GM12891 (cell line): ENCODE measurements at regions not wholly inside any gene's neighbourhood (a gene's known extent, or its start where the extent isn't known, plus 50 kb on each side); places are given as distances from the start of the nearest gene placed in this dataset.

Source experiments
- PAX5 ChIP-seq: IDR thresholded peaks from 2 replicates; pipeline ENCODE4 v1.6.1; 2011; ENCODE audit warnings: low read length, moderate library complexity, mild to moderate bottlenecking; ENCODE audit not compliant: insufficient read depth, severe bottlenecking
- POLR2A ChIP-seq: IDR thresholded peaks from 2 replicates; pipeline ENCODE4 v1.6.1; 2011; ENCODE audit warnings: low read depth, low read length, control low read depth
- POLR2AphosphoS5 ChIP-seq: IDR thresholded peaks from 2 replicates; pipeline ENCODE4 v1.6.1; 2011; ENCODE audit warnings: low read depth, low read length, control low read depth
- POU2F2 ChIP-seq: IDR thresholded peaks from 2 replicates; pipeline ENCODE4 v1.6.1; 2011; ENCODE audit warnings: low read depth, mild to moderate bottlenecking, control low read depth, low read length, moderate library complexity
- SPI1 ChIP-seq: IDR thresholded peaks from 2 replicates; pipeline ENCODE4 v1.6.1; 2011; ENCODE audit warnings: low read depth, low read length, control low read depth
- TAF1 ChIP-seq: IDR thresholded peaks from 2 replicates; pipeline ENCODE4 v1.6.1; 2011; ENCODE audit warnings: low read depth, low read length, control low read depth

DNA sequence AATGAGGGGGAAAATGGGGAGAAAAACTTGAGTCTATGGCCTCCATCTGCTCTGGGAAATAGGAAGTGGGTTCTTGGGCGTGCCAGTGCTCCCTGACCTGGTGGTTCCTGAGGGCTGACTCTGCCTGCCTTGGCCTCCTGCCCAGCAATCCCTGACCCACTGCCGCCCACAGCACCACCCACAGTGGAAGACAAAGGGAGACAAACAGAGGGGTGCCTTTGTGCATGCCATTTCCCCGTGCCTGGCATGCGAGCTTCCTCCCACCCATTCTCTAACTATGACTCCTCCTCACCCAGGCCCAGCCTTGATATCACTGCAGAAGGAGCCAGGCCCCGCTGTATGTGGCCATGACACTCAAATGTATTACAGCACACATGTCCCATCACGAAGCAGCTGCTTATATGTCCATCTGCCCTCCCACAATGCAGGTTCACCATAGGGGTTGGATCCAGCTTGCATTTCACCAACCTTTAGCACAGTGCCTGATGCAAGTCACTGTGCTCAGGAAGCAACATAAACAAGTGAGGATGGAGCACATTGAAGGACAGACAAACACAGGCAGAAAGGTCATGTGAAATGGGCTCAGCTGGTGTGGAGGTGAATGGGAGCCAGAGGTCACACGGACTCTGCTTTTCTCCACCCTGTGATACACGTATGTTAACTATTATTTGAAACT is 84.4 kb downstream of the ADRB2 start:
- no peak for TF ChIP-seq TAF1
- TF ChIP-seq POLR2AphosphoS5 = no peak
- TF ChIP-seq POLR2A = no peak
- TF ChIP-seq SPI1 = no peak
- TF ChIP-seq POU2F2 = no peak
- no peak for TF ChIP-seq PAX5
